PFSK-1 (cell line): ENCODE measurements at regions not wholly inside any gene's neighbourhood (a gene's known extent, or its start where the extent isn't known, plus 50 kb on each side); places are given as distances from the start of the nearest gene placed in this dataset.

Experiments used
- FOXP2 ChIP-seq: optimal IDR thresholded peaks from 2 replicates; pipeline ENCODE3; 2011; ENCODE audit warnings: borderline replicate concordance, control low read depth, inconsistent platforms; ENCODE audit not compliant: insufficient read depth; ENCODE audit errors: extremely low read length, extremely low read depth
- POLR2AphosphoS5 ChIP-seq: IDR thresholded peaks from 2 replicates; pipeline ENCODE4 v1.6.1; 2012; ENCODE audit warnings: low read depth, mild to moderate bottlenecking, control low read depth, low read length, moderate library complexity
- SIN3A ChIP-seq: IDR thresholded peaks from 2 replicates; pipeline ENCODE4 v1.6.1; 2012; ENCODE audit warnings: mild to moderate bottlenecking, low read length, moderate library complexity, borderline replicate concordance; ENCODE audit not compliant: insufficient read depth
- TAF1 ChIP-seq: IDR thresholded peaks from 2 replicates; pipeline ENCODE4 v1.6.1; 2012; ENCODE audit warnings: low read length, control low read depth, borderline replicate concordance; ENCODE audit not compliant: insufficient read depth
- TF ChIP-seq, protein P1 (sequence below), 2 experiments: IDR thresholded peaks; 2 replicates each; pipeline versions ENCODE4 v1.6.1 to v1.8.0; 2011 to 2012; ENCODE audit warnings: low read depth in 2 of 2, low read length in 2 of 2, control low read depth in 1 of 2, inconsistent platforms in 1 of 2, mild to moderate bottlenecking in 1 of 2, moderate library complexity in 1 of 2; ENCODE audit not compliant: insufficient read depth in 1 of 2

GRCh38 chr6:103820148-103820547 is 1039.6 kb downstream of the HACE1 start:
- no peak for TF ChIP-seq POLR2AphosphoS5
- TF ChIP-seq SIN3A, result no peak
- no peak for TF ChIP-seq FOXP2
- TF ChIP-seq TAF1, result no peak
- TF ChIP-seq, protein P1, sequence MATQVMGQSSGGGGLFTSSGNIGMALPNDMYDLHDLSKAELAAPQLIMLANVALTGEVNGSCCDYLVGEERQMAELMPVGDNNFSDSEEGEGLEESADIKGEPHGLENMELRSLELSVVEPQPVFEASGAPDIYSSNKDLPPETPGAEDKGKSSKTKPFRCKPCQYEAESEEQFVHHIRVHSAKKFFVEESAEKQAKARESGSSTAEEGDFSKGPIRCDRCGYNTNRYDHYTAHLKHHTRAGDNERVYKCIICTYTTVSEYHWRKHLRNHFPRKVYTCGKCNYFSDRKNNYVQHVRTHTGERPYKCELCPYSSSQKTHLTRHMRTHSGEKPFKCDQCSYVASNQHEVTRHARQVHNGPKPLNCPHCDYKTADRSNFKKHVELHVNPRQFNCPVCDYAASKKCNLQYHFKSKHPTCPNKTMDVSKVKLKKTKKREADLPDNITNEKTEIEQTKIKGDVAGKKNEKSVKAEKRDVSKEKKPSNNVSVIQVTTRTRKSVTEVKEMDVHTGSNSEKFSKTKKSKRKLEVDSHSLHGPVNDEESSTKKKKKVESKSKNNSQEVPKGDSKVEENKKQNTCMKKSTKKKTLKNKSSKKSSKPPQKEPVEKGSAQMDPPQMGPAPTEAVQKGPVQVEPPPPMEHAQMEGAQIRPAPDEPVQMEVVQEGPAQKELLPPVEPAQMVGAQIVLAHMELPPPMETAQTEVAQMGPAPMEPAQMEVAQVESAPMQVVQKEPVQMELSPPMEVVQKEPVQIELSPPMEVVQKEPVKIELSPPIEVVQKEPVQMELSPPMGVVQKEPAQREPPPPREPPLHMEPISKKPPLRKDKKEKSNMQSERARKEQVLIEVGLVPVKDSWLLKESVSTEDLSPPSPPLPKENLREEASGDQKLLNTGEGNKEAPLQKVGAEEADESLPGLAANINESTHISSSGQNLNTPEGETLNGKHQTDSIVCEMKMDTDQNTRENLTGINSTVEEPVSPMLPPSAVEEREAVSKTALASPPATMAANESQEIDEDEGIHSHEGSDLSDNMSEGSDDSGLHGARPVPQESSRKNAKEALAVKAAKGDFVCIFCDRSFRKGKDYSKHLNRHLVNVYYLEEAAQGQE (IDR thresholded peaks at IDR 0.05; ENCODE audit: insufficient read depth in 1 of 2, low read depth in 2 of 2, low read length in 2 of 2), result no peak

DNA sequence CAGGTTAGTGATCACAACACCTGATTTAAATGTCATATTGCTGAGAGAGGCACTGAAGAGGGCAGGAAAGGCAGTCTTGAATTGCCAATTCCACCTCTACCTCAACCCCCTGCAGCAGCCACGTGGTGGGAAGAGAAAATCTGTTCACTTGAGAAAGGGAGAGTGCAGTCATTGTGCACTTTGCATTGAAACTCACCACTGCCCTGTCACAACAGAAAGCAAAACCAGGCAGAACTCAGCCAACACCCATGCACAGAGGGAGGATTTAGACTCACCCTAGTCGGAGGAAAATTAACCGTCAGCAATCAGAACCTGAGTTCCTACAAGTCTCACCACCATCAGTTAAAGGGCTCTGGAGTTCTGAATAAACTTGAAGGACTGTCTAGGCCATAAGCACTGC is 1040.2 kb downstream of the HACE1 start:
- no peak for TF ChIP-seq TAF1
- no peak for TF ChIP-seq SIN3A
- TF ChIP-seq, protein P1 (IDR thresholded peaks at IDR 0.05; ENCODE audit: insufficient read depth in 1 of 2, low read depth in 2 of 2, low read length in 2 of 2), result no peak
- TF ChIP-seq FOXP2, result no peak
- TF ChIP-seq POLR2AphosphoS5, result no peak

- TF ChIP-seq POLR2AphosphoS5 (no peak), TAF1 (no peak), SIN3A (no peak), FOXP2 (no peak)
- TF ChIP-seq, protein P1 (IDR thresholded peaks at IDR 0.05; ENCODE audit: insufficient read depth in 1 of 2, low read depth in 2 of 2, low read length in 2 of 2), result no peak
These were observed 1046.7 kb downstream of the HACE1 start for GRCh38 chr6:103812970-103813369.

GRCh38 chr6:103799971-103800670 is 1059.6 kb downstream of the HACE1 start:
- TF ChIP-seq, protein P1 (IDR thresholded peaks at IDR 0.05; ENCODE audit: insufficient read depth in 1 of 2, low read depth in 2 of 2, low read length in 2 of 2), result no peak
- TF ChIP-seq FOXP2 (no peak), TAF1 (no peak), SIN3A (no peak), POLR2AphosphoS5 (no peak)

GRCh38 chr6:103798166-103798565 is 1061.6 kb downstream of the HACE1 start:
- TF ChIP-seq TAF1 (no peak), POLR2AphosphoS5 (no peak), FOXP2 (no peak), SIN3A (no peak)
- TF ChIP-seq, protein P1 (IDR thresholded peaks at IDR 0.05; ENCODE audit: insufficient read depth in 1 of 2, low read depth in 2 of 2, low read length in 2 of 2), result no peak
